ENCODE measurements at regions not wholly inside any gene's neighbourhood (a gene's known extent, or its start where the extent isn't known, plus 50 kb on each side); places are given as distances from the start of the nearest gene placed in this dataset.

GRCh38 chr12:126830778-126831680 is 1435.9 kb upstream of the TMEM132C start:
- 24% methylated on average over 2 of the region's 2 CpGs for WGBS (ENCODE audit: insufficient coverage, insufficient replicate concordance, low lambda C conversion rate, missing lambda C conversion rate)
- Histone ChIP-seq H3K4me3 (no peak overlapping the region), H3K36me3 (ENCODE audit: control insufficient read depth in 2 of 2, insufficient read depth in 2 of 2, low read length in 1 of 2) (no peaks in the 10 kb centered on the region), H2AFZ (ENCODE audit: control insufficient read depth, low read depth, low read length) (no peak overlapping the region), H3K9me3 (replicated peaks; ENCODE audit: control insufficient read depth, insufficient read depth, low read length) (no peaks in the 10 kb centered on the region), H3K27me3 (replicated peaks in 1 of 2; ENCODE audit: control insufficient read depth in 2 of 2, insufficient read depth in 2 of 2, low read length in 1 of 2) (no peaks in the 10 kb centered on the region), H3K27ac (ENCODE audit: control insufficient read depth, insufficient read depth) (no peak overlapping the region), H4K20me1 (ENCODE audit: control insufficient read depth, insufficient read depth) (no peaks in the 10 kb centered on the region), H3K79me2 (ENCODE audit: control insufficient read depth, insufficient read depth, low read length) (no peaks in the 10 kb centered on the region), H3K9ac (ENCODE audit: control insufficient read depth, insufficient read depth, low read length) (no peak overlapping the region), H3K4me2 (ENCODE audit: control insufficient read depth, insufficient read depth) (no peak overlapping the region), H3K4me1 (ENCODE audit: control insufficient read depth, insufficient read depth, low read length) (no peaks in the 10 kb centered on the region)
- ChIA-PET RAD21 (ENCODE audit: unreplicated experiment) (no interaction called here), SMC1A (ENCODE audit: uncharacterized antibody, unreplicated experiment) (no interaction called here), POLR2A (no interaction called here), CTCF (interaction anchor here (1.3 kb wide), 1 partner anchor 50 kb away, joined by 3 read pairs; no protein-coding TSS in a partner anchor)
- TF ChIP-seq IRF5 (IDR thresholded peaks at IDR 0.05; ENCODE audit: borderline replicate concordance) (no peak), SP1 (IDR thresholded peaks at IDR 0.05; ENCODE audit: low read depth, low read length) (no peak), CREB1 (IDR thresholded peaks at IDR 0.05; ENCODE audit: low read depth) (no peak), ATF2 (IDR thresholded peaks at IDR 0.05; ENCODE audit: low read length) (no peak), NFYB (IDR thresholded peaks at IDR 0.05; ENCODE audit: insufficient read depth, low read depth, low read length) (no peak), HDAC6 (IDR thresholded peaks at IDR 0.05; ENCODE audit: unreplicated experiment) (no peak), ZBED1 (IDR thresholded peaks at IDR 0.05; ENCODE audit: borderline replicate concordance) (no peak), CEBPB (IDR thresholded peaks at IDR 0.05; ENCODE audit: borderline replicate concordance in 1 of 2, low read depth in 2 of 2, low read length in 2 of 2) (no peak), RELA (IDR thresholded peaks at IDR 0.05; ENCODE audit: borderline replicate concordance, partially characterized antibody) (no peak), MXI1 (IDR thresholded peaks at IDR 0.05; ENCODE audit: low read depth, low read length) (no peak), ZBTB40 (IDR thresholded peaks at IDR 0.05; ENCODE audit: borderline replicate concordance) (no peak)
- ATAC-seq (no peak), DNase-seq (ENCODE audit: low read depth, low spot score) (no peak), FAIRE-seq (no peak)
- in situ Hi-C loops (cut with MboI) = no loop called here
- no TSS peak for BruUV-seq (replicated peaks)
- intact Hi-C loops (cut with micrococcal nuclease; ENCODE audit: unreplicated experiment) = no loop called here
